ENCODE measurements at regions not wholly inside any gene's neighbourhood (a gene's known extent, or its start where the extent isn't known, plus 50 kb on each side); places are given as distances from the start of the nearest gene placed in this dataset.

DNA sequence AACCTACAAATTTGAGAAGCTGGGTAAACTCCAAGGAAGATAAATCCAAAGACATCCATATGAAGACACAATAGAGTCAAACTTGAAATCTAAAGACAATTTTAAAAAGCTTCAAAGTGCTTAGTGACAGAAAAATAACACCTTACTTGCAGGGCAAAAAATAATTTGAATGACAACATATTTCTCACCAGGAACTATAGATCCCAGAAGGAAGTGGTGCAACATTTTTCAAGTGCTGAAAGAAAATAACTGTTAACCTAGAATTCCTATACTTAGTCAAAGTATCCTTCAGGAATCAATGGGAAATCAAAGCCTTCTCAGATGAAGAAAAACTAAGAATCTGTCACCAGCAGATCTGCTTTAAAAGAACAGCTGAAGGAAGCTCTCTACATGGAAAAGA lies 184.4 kb downstream of the HLX start:
- no peak overlapping the region for H3K4me3 ChIP-seq (ENCODE audit: control insufficient read depth in 2 of 3, extremely low read depth in 1 of 3, insufficient read depth in 2 of 3, low read depth in 1 of 3, low read length in 3 of 3)
- no peak overlapping the region for H3K27ac ChIP-seq (ENCODE audit: control insufficient read depth, insufficient read depth, low read length)
- no peak overlapping the region for H3K9ac ChIP-seq (ENCODE audit: control insufficient read depth, extremely low read depth, insufficient read depth, low read length)
- TF ChIP-seq EZH2 (IDR thresholded peaks at IDR 0.05; ENCODE audit: low read length): no peak
- no peaks in the 10 kb centered on the region for H3K27me3 ChIP-seq (ENCODE audit: control insufficient read depth, extremely low read depth, insufficient read depth, low read length)
- DNase-seq (ENCODE audit: low read depth, low spot score) (no peak), FAIRE-seq (no peak)
- no peak overlapping the region for H2AFZ ChIP-seq (ENCODE audit: control insufficient read depth, low read length)
- H3K4me1 ChIP-seq (ENCODE audit: control insufficient read depth, extremely low read depth, insufficient read depth, low read length): no peaks in the 10 kb centered on the region
- dilution Hi-C loops (cut with MboI; ENCODE audit: extremely low pct_ligation_motif_present, low sequenced_read_pairs): no loop called here
- H3K79me2 ChIP-seq (ENCODE audit: control insufficient read depth, insufficient read depth, low read length): no peaks in the 10 kb centered on the region
- no peaks in the 10 kb centered on the region for H3K9me3 ChIP-seq (ENCODE audit: control insufficient read depth, low read depth, low read length)
- H3K4me2 ChIP-seq (ENCODE audit: control insufficient read depth, extremely low read depth, insufficient read depth, low read depth, low read length): no peak overlapping the region
- H3K9me1 ChIP-seq (ENCODE audit: control insufficient read depth, extremely low read depth, insufficient read depth, low read length): no peaks in the 10 kb centered on the region
- no peaks in the 10 kb centered on the region for H3K36me3 ChIP-seq (ENCODE audit: control insufficient read depth in 2 of 2, extremely low read depth in 1 of 2, insufficient read depth in 2 of 2, low read length in 2 of 2)
- no peaks in the 10 kb centered on the region for H4K20me1 ChIP-seq (ENCODE audit: control insufficient read depth, extremely low read depth, insufficient read depth, low read length)

DNA sequence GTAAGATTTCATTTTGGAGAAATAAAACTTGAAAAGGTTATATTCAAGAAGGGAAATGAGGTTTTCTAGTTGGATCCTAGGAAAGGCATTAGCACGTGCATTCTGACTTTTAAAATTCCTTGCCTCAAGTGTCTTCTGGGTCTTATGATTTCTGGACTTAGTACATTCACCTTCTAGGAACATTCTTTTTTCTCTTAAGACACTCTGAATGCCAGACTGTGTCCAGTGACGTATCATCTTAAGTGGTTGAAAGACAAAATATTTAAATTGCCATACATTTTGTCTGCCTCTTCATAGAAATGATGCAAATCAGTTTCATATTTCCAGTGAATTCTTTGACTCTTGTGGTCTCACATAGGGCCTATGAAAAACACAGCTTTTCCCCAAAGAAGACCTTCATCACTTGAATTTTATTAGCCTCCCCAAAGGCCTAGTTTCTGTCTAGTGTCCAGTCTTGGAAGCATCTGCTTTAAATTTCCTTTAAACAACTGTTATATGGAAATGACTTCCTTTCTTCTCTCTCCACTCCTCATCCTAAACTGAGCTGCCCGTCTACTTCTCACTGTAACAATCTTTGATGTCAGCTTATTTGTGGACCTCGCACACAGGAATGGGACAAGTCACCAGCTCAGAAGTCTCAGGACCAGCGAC lies 187.2 kb downstream of the HLX start:
- Histone ChIP-seq H3K27me3 (ENCODE audit: control insufficient read depth, extremely low read depth, insufficient read depth, low read length) (no peaks in the 10 kb centered on the region), H3K79me2 (ENCODE audit: control insufficient read depth, insufficient read depth, low read length) (no peaks in the 10 kb centered on the region), H3K27ac (ENCODE audit: control insufficient read depth, insufficient read depth, low read length) (no peak overlapping the region), H3K36me3 (ENCODE audit: control insufficient read depth in 2 of 2, extremely low read depth in 1 of 2, insufficient read depth in 2 of 2, low read length in 2 of 2) (no peaks in the 10 kb centered on the region), H3K9me1 (ENCODE audit: control insufficient read depth, extremely low read depth, insufficient read depth, low read length) (no peaks in the 10 kb centered on the region), H3K9ac (ENCODE audit: control insufficient read depth, extremely low read depth, insufficient read depth, low read length) (no peak overlapping the region), H2AFZ (ENCODE audit: control insufficient read depth, low read length) (no peak overlapping the region), H3K4me2 (ENCODE audit: control insufficient read depth, extremely low read depth, insufficient read depth, low read depth, low read length) (no peak overlapping the region), H4K20me1 (ENCODE audit: control insufficient read depth, extremely low read depth, insufficient read depth, low read length) (no peaks in the 10 kb centered on the region), H3K4me3 (ENCODE audit: control insufficient read depth in 2 of 3, extremely low read depth in 1 of 3, insufficient read depth in 2 of 3, low read depth in 1 of 3, low read length in 3 of 3) (no peak overlapping the region), H3K9me3 (ENCODE audit: control insufficient read depth, low read depth, low read length) (no peaks in the 10 kb centered on the region), H3K4me1 (ENCODE audit: control insufficient read depth, extremely low read depth, insufficient read depth, low read length) (no peaks in the 10 kb centered on the region)
- DNase-seq (ENCODE audit: low read depth, low spot score) (no peak), FAIRE-seq (no peak)
- TF ChIP-seq EZH2 (IDR thresholded peaks at IDR 0.05; ENCODE audit: low read length): no peak
- TF ChIP-seq, protein P1, sequence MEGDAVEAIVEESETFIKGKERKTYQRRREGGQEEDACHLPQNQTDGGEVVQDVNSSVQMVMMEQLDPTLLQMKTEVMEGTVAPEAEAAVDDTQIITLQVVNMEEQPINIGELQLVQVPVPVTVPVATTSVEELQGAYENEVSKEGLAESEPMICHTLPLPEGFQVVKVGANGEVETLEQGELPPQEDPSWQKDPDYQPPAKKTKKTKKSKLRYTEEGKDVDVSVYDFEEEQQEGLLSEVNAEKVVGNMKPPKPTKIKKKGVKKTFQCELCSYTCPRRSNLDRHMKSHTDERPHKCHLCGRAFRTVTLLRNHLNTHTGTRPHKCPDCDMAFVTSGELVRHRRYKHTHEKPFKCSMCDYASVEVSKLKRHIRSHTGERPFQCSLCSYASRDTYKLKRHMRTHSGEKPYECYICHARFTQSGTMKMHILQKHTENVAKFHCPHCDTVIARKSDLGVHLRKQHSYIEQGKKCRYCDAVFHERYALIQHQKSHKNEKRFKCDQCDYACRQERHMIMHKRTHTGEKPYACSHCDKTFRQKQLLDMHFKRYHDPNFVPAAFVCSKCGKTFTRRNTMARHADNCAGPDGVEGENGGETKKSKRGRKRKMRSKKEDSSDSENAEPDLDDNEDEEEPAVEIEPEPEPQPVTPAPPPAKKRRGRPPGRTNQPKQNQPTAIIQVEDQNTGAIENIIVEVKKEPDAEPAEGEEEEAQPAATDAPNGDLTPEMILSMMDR (optimal IDR thresholded peaks at IDR 0.05 in 1 of 3, IDR thresholded peaks at IDR 0.05 in 1 of 3, conservative IDR thresholded peaks at IDR 0.05 in 1 of 3; ENCODE audit: extremely low read depth in 1 of 3, insufficient read depth in 2 of 3, low read length in 3 of 3): no peak
- dilution Hi-C loops (cut with MboI; ENCODE audit: extremely low pct_ligation_motif_present, low sequenced_read_pairs): no loop called here

DNA sequence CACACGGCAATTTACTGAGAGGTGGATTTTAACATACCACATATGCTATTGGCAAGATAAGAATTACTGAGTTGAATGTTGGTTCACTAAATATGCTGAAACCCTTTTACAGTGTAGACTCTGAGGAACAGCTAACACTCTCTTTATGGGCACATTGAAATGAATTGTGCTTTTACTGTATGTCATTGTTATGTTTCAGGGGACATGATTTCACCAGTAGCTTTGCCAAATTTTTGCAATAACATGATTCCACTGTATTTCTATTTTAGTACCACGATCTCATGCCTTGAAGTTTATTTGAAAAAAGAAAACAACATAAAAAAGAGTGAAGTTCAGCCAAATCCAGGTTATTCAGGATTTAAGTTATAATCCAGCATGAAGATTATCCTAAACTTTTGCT lies 188.5 kb downstream of the HLX start:
- H3K9ac ChIP-seq (ENCODE audit: control insufficient read depth, extremely low read depth, insufficient read depth, low read length): no peak overlapping the region
- no peak overlapping the region for H2AFZ ChIP-seq (ENCODE audit: control insufficient read depth, low read length)
- no peaks in the 10 kb centered on the region for H3K36me3 ChIP-seq (ENCODE audit: control insufficient read depth in 2 of 2, extremely low read depth in 1 of 2, insufficient read depth in 2 of 2, low read length in 2 of 2)
- no peak for FAIRE-seq
- H3K27ac ChIP-seq (ENCODE audit: control insufficient read depth, insufficient read depth, low read length): no peak overlapping the region
- no peaks in the 10 kb centered on the region for H3K4me1 ChIP-seq (ENCODE audit: control insufficient read depth, extremely low read depth, insufficient read depth, low read length)
- dilution Hi-C loops (cut with MboI; ENCODE audit: extremely low pct_ligation_motif_present, low sequenced_read_pairs): no loop called here
- no peaks in the 10 kb centered on the region for H3K9me1 ChIP-seq (ENCODE audit: control insufficient read depth, extremely low read depth, insufficient read depth, low read length)
- TF ChIP-seq EZH2 (IDR thresholded peaks at IDR 0.05; ENCODE audit: low read length): no peak
- TF ChIP-seq, protein P1 (optimal IDR thresholded peaks at IDR 0.05 in 1 of 3, IDR thresholded peaks at IDR 0.05 in 1 of 3, conservative IDR thresholded peaks at IDR 0.05 in 1 of 3; ENCODE audit: extremely low read depth in 1 of 3, insufficient read depth in 2 of 3, low read length in 3 of 3): no peak
- H3K79me2 ChIP-seq (ENCODE audit: control insufficient read depth, insufficient read depth, low read length): no peaks in the 10 kb centered on the region
- H3K9me3 ChIP-seq (ENCODE audit: control insufficient read depth, low read depth, low read length): no peaks in the 10 kb centered on the region
- no peaks in the 10 kb centered on the region for H3K27me3 ChIP-seq (ENCODE audit: control insufficient read depth, extremely low read depth, insufficient read depth, low read length)
- no peak overlapping the region for H3K4me3 ChIP-seq (ENCODE audit: control insufficient read depth in 2 of 3, extremely low read depth in 1 of 3, insufficient read depth in 2 of 3, low read depth in 1 of 3, low read length in 3 of 3)
- no peak for DNase-seq (ENCODE audit: low read depth, low spot score)
- H3K4me2 ChIP-seq (ENCODE audit: control insufficient read depth, extremely low read depth, insufficient read depth, low read depth, low read length): no peak overlapping the region
- no peaks in the 10 kb centered on the region for H4K20me1 ChIP-seq (ENCODE audit: control insufficient read depth, extremely low read depth, insufficient read depth, low read length)
